Large intestine (tissue), 3 donors: ENCODE measurements at regions not wholly inside any gene's neighbourhood (a gene's known extent, or its start where the extent isn't known, plus 50 kb on each side); places are given as distances from the start of the nearest gene placed in this dataset.

Source experiments
- DNase-seq, 2 donors: peaks; one replicate each; pipeline versions ENCODE4 v3.0.0 to v3.0.0-alpha.2; 2013
- H3K27ac ChIP-seq: one replicate; pipeline ENCODE4 v1.5.1; 2013; ENCODE audit warnings: low read length
- H3K27me3 ChIP-seq: 2 replicates; pipeline ENCODE4 v1.6.1; 2013; ENCODE audit warnings: low read length; ENCODE audit not compliant: control insufficient read depth, insufficient read depth
- H3K36me3 ChIP-seq: 2 replicates; pipeline ENCODE4 v1.6.1; 2013; ENCODE audit warnings: low read length; ENCODE audit not compliant: control insufficient read depth, insufficient read depth
- H3K4me1 ChIP-seq: one replicate; pipeline ENCODE4 v1.6.1; 2013; ENCODE audit warnings: low read length; ENCODE audit not compliant: control insufficient read depth, insufficient read depth
- H3K4me3 ChIP-seq: one replicate; pipeline ENCODE4 v1.5.1; 2013; ENCODE audit warnings: low read length
- H3K9me3 ChIP-seq: one replicate; pipeline ENCODE4 v1.6.1; 2013; ENCODE audit warnings: mild to moderate bottlenecking, low read depth, low read length, moderate library complexity; ENCODE audit not compliant: control insufficient read depth
- WGBS: methylation state at CpG from one replicate; pipeline ENCODE4 v1.1.5; 2013; ENCODE audit warnings: low lambda C conversion rate; ENCODE audit not compliant: insufficient coverage; 5-methylcytosine and 5-hydroxymethylcytosine counted together

- DNase-seq = no peak
- Histone ChIP-seq H3K36me3 (no peaks in the 10 kb centered on the region), H3K9me3 (no peaks in the 10 kb centered on the region), H3K27me3 (peaks cover 8% of the 10 kb centered on the region), H3K4me3 (no peak overlapping the region), H3K4me1 (no peaks in the 10 kb centered on the region), H3K27ac (no peak overlapping the region)
- WGBS = 100% methylated on average over 1 of the region's 1 CpG
Measured at GRCh38 chr13:97822377-97822776, 131.1 kb upstream of the IPO5 start.

GRCh38 chr13:97826421-97827012 is 127.0 kb upstream of the IPO5 start:
- Histone ChIP-seq H3K4me3 (no peak overlapping the region), H3K27me3 (peaks cover 3% of the 10 kb centered on the region), H3K4me1 (no peaks in the 10 kb centered on the region), H3K9me3 (no peaks in the 10 kb centered on the region), H3K36me3 (no peaks in the 10 kb centered on the region), H3K27ac (no peak overlapping the region)
- WGBS = no CpG with 5 or more reads among the region's 5 CpGs
- no peak for DNase-seq

- no peak overlapping the region for H3K27ac ChIP-seq
- H3K36me3 ChIP-seq = no peaks in the 10 kb centered on the region
- H3K27me3 ChIP-seq = no peaks in the 10 kb centered on the region
- no peak for DNase-seq
- H3K4me1 ChIP-seq = no peaks in the 10 kb centered on the region
- no peak overlapping the region for H3K4me3 ChIP-seq
- H3K9me3 ChIP-seq = no peaks in the 10 kb centered on the region
- WGBS = 78% methylated on average over 3 of the region's 5 CpGs
Measured at GRCh38 chr13:97834250-97834649, 119.2 kb upstream of the IPO5 start.

GRCh38 chr13:97843189-97843588 is 110.3 kb upstream of the IPO5 start:
- H3K36me3 ChIP-seq = no peaks in the 10 kb centered on the region
- no peak overlapping the region for H3K27ac ChIP-seq
- no peak for DNase-seq
- H3K4me3 ChIP-seq = no peak overlapping the region
- H3K27me3 ChIP-seq = peaks cover 2% of the 10 kb centered on the region
- WGBS = no CpG with 5 or more reads among the region's 1 CpG
- no peaks in the 10 kb centered on the region for H3K9me3 ChIP-seq
- no peaks in the 10 kb centered on the region for H3K4me1 ChIP-seq

GRCh38 chr13:97844151-97844550 is 109.3 kb upstream of the IPO5 start:
- Histone ChIP-seq H3K27ac (no peak overlapping the region), H3K36me3 (no peaks in the 10 kb centered on the region), H3K9me3 (no peaks in the 10 kb centered on the region), H3K4me1 (no peaks in the 10 kb centered on the region), H3K4me3 (no peak overlapping the region), H3K27me3 (peaks cover 2% of the 10 kb centered on the region)
- no peak for DNase-seq
- 86% methylated on average over 4 of the region's 5 CpGs for WGBS

GRCh38 chr13:97848886-97849285 is 104.6 kb upstream of the IPO5 start:
- H3K27me3 ChIP-seq = no peaks in the 10 kb centered on the region
- WGBS = no CpG with 5 or more reads among the region's 3 CpGs
- no peaks in the 10 kb centered on the region for H3K4me1 ChIP-seq
- DNase-seq = no peak
- no peaks in the 10 kb centered on the region for H3K9me3 ChIP-seq
- H3K27ac ChIP-seq = no peak overlapping the region
- H3K4me3 ChIP-seq = no peak overlapping the region
- no peaks in the 10 kb centered on the region for H3K36me3 ChIP-seq

- Histone ChIP-seq H3K4me3 (no peak overlapping the region), H3K4me1 (no peaks in the 10 kb centered on the region), H3K9me3 (no peaks in the 10 kb centered on the region), H3K27me3 (no peaks in the 10 kb centered on the region), H3K36me3 (no peaks in the 10 kb centered on the region), H3K27ac (no peak overlapping the region)
- no peak for DNase-seq
- WGBS = no CpG with 5 or more reads among the region's 4 CpGs
Measured at GRCh38 chr13:97849305-97849704, 104.2 kb upstream of the IPO5 start.

- Histone ChIP-seq H3K27me3 (no peaks in the 10 kb centered on the region), H3K36me3 (no peaks in the 10 kb centered on the region), H3K27ac (no peak overlapping the region), H3K4me3 (no peak overlapping the region), H3K9me3 (no peaks in the 10 kb centered on the region), H3K4me1 (no peaks in the 10 kb centered on the region)
- WGBS = no CpG with 5 or more reads among the region's 4 CpGs
- no peak for DNase-seq
Measured at GRCh38 chr13:97851269-97851668, 102.2 kb upstream of the IPO5 start.

- H3K36me3 ChIP-seq = no peaks in the 10 kb centered on the region
- no peaks in the 10 kb centered on the region for H3K4me1 ChIP-seq
- H3K9me3 ChIP-seq = no peaks in the 10 kb centered on the region
- H3K27ac ChIP-seq = no peak overlapping the region
- no peak overlapping the region for H3K4me3 ChIP-seq
- H3K27me3 ChIP-seq = no peaks in the 10 kb centered on the region
- DNase-seq = no peak
- WGBS = 43% methylated on average over 2 of the region's 5 CpGs
Measured at GRCh38 chr13:97852181-97852874, 101.1 kb upstream of the IPO5 start.

GRCh38 chr13:97853550-97853949 is 99.9 kb upstream of the IPO5 start:
- Histone ChIP-seq H3K36me3 (no peaks in the 10 kb centered on the region), H3K27ac (no peak overlapping the region), H3K27me3 (no peaks in the 10 kb centered on the region), H3K4me3 (no peak overlapping the region), H3K9me3 (no peaks in the 10 kb centered on the region), H3K4me1 (no peaks in the 10 kb centered on the region)
- no peak for DNase-seq
- 100% methylated on average over 2 of the region's 4 CpGs for WGBS
